PC-9 (cell line): ENCODE measurements at regions not wholly inside any gene's neighbourhood (a gene's known extent, or its start where the extent isn't known, plus 50 kb on each side); places are given as distances from the start of the nearest gene placed in this dataset.

ENCODE experiments used
- BruUV-seq: library from RNA; stranded (reverse); fragments of 400-500 nt; replicated peaks from 2 replicates; lab custom pipeline; 2021; lab: Mats Ljungman, UMichigan
- CTCF ChIA-PET: fragments of 300-600 bp; sonication (Branson Sonifier 250); formaldehyde crosslinking; loops from one replicate; lab custom pipeline; 2022; ENCODE audit warnings: antibody characterized with exemption; lab: Charles Lee
- POLR2A ChIA-PET: fragments of 300-600 bp; sonication (Branson Sonifier 250); formaldehyde crosslinking; loops from one replicate; lab custom pipeline; 2022; ENCODE audit warnings: antibody characterized with exemption; ENCODE audit not compliant: unreplicated experiment; lab: Charles Lee
- DNase-seq, 2 experiments: peaks; one replicate each; pipeline versions ENCODE4 v3.0.0 to v3.0.0-alpha.2; 2015 to 2022; ENCODE audit warnings: mixed read lengths in 1 of 2
- H2AFZ ChIP-seq: fragments of 200-600 bp; sonication (generic); 2 replicates; pipeline ENCODE4 v1.8.1; 2017; ENCODE audit warnings: antibody characterized with exemption
- H3F3A ChIP-seq: fragments of 200-600 bp; sonication (generic); 2 replicates; pipeline ENCODE4 v1.8.1; 2017; ENCODE audit warnings: antibody characterized with exemption, mild to moderate bottlenecking, low read depth; ENCODE audit not compliant: insufficient read depth
- H3K27ac ChIP-seq: fragments of 200-600 bp; sonication (generic); 2 replicates; pipeline ENCODE4 v1.6.1; 2016; ENCODE audit warnings: mixed run types
- H3K27me3 ChIP-seq: fragments of 200-600 bp; sonication (generic); 2 replicates; pipeline ENCODE4 v1.6.1; 2016; ENCODE audit warnings: low read depth, mixed run types; ENCODE audit not compliant: insufficient read depth
- H3K36me3 ChIP-seq: fragments of 200-600 bp; sonication (generic); 2 replicates; pipeline ENCODE4 v1.6.1; 2016; ENCODE audit warnings: low read depth, mixed run types
- H3K4me1 ChIP-seq: fragments of 200-600 bp; sonication (generic); replicated peaks from 2 replicates; pipeline ENCODE4 v1.6.1; 2016; ENCODE audit warnings: mixed run types; ENCODE audit not compliant: insufficient read depth
- H3K4me2 ChIP-seq: fragments of 200-600 bp; sonication (generic); 2 replicates; pipeline ENCODE4 v1.6.1; 2017; ENCODE audit warnings: mixed run types
- H3K4me3 ChIP-seq: fragments of 200-600 bp; sonication (generic); 2 replicates; pipeline ENCODE4 v1.6.1; 2016; ENCODE audit warnings: mixed run types
- H3K79me2 ChIP-seq: fragments of 200-600 bp; sonication (generic); 2 replicates; pipeline ENCODE4 v1.6.1; 2017; ENCODE audit warnings: low read depth, mixed run types
- H3K9me2 ChIP-seq: fragments of 200-600 bp; sonication (generic); 2 replicates; pipeline ENCODE4 v1.8.1; 2017; ENCODE audit warnings: mild to moderate bottlenecking; ENCODE audit not compliant: insufficient read depth
- H3K9me3 ChIP-seq: fragments of 200-600 bp; sonication (generic); 2 replicates; pipeline ENCODE4 v1.8.1; 2016; ENCODE audit warnings: low read depth; ENCODE audit not compliant: insufficient read depth
- H4K20me1 ChIP-seq: fragments of 200-600 bp; sonication (generic); 2 replicates; pipeline ENCODE4 v1.8.1; 2017; ENCODE audit not compliant: insufficient read depth
- EZH2 ChIP-seq: fragments of 200-600 bp; sonication (generic); IDR thresholded peaks from 2 replicates; pipeline ENCODE4 v1.8.0; 2017; ENCODE audit warnings: antibody characterized with exemption, low read depth
- intact Hi-C: fragments of 100-400 bp; cut with micrococcal nuclease; formaldehyde crosslinking; loops from one replicate; pipeline ENCODE4 v1.10.0; 2022; ENCODE audit not compliant: unreplicated experiment
- TF ChIP-seq, protein P1 (sequence below): fragments of 200-600 bp; sonication (generic); conservative IDR thresholded peaks from 2 replicates; pipeline ENCODE4 v1.6.1; 2017; ENCODE audit warnings: mixed run types, antibody characterized with exemption, mild to moderate bottlenecking, moderate library complexity

GRCh38 chr18:34649080-34649479 is 61.0 kb upstream of the DTNA start:
- TF ChIP-seq EZH2, result no peak
- TF ChIP-seq, protein P1, sequence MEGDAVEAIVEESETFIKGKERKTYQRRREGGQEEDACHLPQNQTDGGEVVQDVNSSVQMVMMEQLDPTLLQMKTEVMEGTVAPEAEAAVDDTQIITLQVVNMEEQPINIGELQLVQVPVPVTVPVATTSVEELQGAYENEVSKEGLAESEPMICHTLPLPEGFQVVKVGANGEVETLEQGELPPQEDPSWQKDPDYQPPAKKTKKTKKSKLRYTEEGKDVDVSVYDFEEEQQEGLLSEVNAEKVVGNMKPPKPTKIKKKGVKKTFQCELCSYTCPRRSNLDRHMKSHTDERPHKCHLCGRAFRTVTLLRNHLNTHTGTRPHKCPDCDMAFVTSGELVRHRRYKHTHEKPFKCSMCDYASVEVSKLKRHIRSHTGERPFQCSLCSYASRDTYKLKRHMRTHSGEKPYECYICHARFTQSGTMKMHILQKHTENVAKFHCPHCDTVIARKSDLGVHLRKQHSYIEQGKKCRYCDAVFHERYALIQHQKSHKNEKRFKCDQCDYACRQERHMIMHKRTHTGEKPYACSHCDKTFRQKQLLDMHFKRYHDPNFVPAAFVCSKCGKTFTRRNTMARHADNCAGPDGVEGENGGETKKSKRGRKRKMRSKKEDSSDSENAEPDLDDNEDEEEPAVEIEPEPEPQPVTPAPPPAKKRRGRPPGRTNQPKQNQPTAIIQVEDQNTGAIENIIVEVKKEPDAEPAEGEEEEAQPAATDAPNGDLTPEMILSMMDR, result no peak
- no peaks in the 10 kb centered on the region for H3K36me3 ChIP-seq
- ChIA-PET POLR2A (no interaction called here), CTCF (no interaction called here)
- H2AFZ ChIP-seq, result no peak overlapping the region
- no peaks in the 10 kb centered on the region for H3F3A ChIP-seq
- H4K20me1 ChIP-seq, result no peaks in the 10 kb centered on the region
- H3K4me2 ChIP-seq, result no peak overlapping the region
- H3K79me2 ChIP-seq, result no peaks in the 10 kb centered on the region
- no TSS peak for BruUV-seq
- no peak overlapping the region for H3K4me3 ChIP-seq
- H3K9me2 ChIP-seq, result no peaks in the 10 kb centered on the region
- no peaks in the 10 kb centered on the region for H3K27me3 ChIP-seq
- no peaks in the 10 kb centered on the region for H3K4me1 ChIP-seq
- no peak for DNase-seq
- H3K27ac ChIP-seq, result no peak overlapping the region
- no peaks in the 10 kb centered on the region for H3K9me3 ChIP-seq
- intact Hi-C loops, result no loop called here

GRCh38 chr18:34650121-34650545 is 60.0 kb upstream of the DTNA start:
- Histone ChIP-seq H3K27me3 (no peaks in the 10 kb centered on the region), H4K20me1 (no peaks in the 10 kb centered on the region), H2AFZ (no peak overlapping the region), H3K4me2 (no peak overlapping the region), H3K27ac (no peak overlapping the region), H3K9me2 (no peaks in the 10 kb centered on the region), H3K9me3 (no peaks in the 10 kb centered on the region), H3K36me3 (no peaks in the 10 kb centered on the region), H3K79me2 (no peaks in the 10 kb centered on the region), H3K4me1 (no peaks in the 10 kb centered on the region), H3K4me3 (no peak overlapping the region), H3F3A (no peaks in the 10 kb centered on the region)
- CTCF ChIA-PET, result no interaction called here
- no peak for DNase-seq
- POLR2A ChIA-PET, result no interaction called here
- intact Hi-C loops, result no loop called here
- no peak for TF ChIP-seq EZH2
- TF ChIP-seq, protein P1, result no peak
- BruUV-seq, result no TSS peak

GRCh38 chr18:34651586-34652369 is 58.3 kb upstream of the DTNA start:
- Histone ChIP-seq H3F3A (no peaks in the 10 kb centered on the region), H3K4me3 (no peak overlapping the region), H3K4me1 (no peaks in the 10 kb centered on the region), H3K27ac (no peak overlapping the region), H4K20me1 (no peaks in the 10 kb centered on the region), H3K79me2 (no peaks in the 10 kb centered on the region), H3K36me3 (no peaks in the 10 kb centered on the region), H2AFZ (no peak overlapping the region), H3K9me3 (no peaks in the 10 kb centered on the region), H3K9me2 (no peaks in the 10 kb centered on the region), H3K27me3 (no peaks in the 10 kb centered on the region), H3K4me2 (no peak overlapping the region)
- intact Hi-C loops, result no loop called here
- BruUV-seq, result no TSS peak
- ChIA-PET CTCF (no interaction called here), POLR2A (no interaction called here)
- TF ChIP-seq, protein P1, result no peak
- TF ChIP-seq EZH2, result no peak
- DNase-seq, result no peak
